Occipital lobe (tissue), 1 donor: ENCODE measurements at regions not wholly inside any gene's neighbourhood (a gene's known extent, or its start where the extent isn't known, plus 50 kb on each side); places are given as distances from the start of the nearest gene placed in this dataset.
"Not testable (repeated sequence)": the region's sequence is repeated elsewhere in the genome, so short reads cannot be mapped to it uniquely, and the experiment has no call there.

ENCODE experiments used
- DNase-seq: peaks from one replicate; lab custom pipeline; 2025; lab: John Stamatoyannopoulos, UW

DNA sequence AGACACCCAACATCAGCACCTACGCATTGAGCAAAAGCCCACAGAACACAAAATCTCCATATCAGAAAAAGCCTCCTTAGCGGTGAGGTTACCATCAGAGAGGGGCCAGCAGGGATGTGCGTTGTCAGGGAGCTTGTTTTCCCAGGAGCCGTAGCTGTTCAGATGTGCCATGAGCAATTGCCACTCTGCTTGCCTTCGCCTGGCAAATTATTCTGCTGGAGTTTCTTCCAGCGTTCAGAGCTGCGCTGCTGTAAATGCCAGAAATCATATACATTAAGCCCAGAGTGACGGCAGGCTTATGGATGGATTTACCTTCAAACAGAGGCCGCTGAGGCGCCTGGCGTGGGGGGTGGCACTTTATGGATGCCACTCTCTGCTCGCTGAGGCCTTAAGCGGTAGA lies 632.3 kb downstream of the BCOR start:
- DNase-seq, result no peak

DNA sequence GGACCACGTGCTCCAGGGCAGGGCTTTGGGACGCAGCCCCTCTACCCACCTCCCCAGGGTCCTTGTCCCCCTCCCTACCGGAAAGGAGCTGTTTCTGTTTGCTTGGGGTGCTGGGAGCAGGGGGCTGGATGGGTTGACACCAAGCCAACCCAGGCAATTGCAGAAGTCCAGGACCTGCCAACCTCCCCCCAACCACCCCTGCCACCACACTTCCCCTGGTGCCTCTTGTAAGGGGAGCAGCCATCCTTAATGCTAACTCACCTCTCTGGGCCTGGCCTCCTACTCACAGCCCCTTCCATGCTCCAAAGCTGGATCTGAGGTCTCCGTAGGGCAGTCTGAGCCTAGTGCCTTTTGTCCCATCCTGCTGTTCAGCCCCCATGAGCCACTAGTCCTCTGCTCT lies 631.9 kb downstream of the BCOR start:
- no peak for DNase-seq

DNA sequence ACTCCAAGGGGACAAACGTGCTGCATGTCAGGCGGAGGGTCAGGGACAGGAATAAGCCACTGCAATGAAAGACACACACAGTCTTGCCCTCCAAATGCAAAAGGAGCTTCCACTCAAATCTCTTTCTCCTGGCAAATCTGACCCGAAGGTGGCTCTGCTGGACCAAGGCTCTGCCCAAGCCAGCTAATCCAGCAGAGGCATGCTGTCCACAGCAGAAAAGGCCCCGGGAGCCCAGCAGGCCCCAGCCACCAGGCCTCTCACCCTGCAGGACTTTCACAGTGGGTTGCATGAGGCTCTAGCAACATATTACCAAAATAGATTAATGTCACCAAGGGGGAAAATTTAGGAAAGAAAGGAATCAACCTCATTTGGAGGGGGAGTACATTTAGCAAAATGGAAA lies 628.6 kb downstream of the BCOR start:
- no peak for DNase-seq

DNA sequence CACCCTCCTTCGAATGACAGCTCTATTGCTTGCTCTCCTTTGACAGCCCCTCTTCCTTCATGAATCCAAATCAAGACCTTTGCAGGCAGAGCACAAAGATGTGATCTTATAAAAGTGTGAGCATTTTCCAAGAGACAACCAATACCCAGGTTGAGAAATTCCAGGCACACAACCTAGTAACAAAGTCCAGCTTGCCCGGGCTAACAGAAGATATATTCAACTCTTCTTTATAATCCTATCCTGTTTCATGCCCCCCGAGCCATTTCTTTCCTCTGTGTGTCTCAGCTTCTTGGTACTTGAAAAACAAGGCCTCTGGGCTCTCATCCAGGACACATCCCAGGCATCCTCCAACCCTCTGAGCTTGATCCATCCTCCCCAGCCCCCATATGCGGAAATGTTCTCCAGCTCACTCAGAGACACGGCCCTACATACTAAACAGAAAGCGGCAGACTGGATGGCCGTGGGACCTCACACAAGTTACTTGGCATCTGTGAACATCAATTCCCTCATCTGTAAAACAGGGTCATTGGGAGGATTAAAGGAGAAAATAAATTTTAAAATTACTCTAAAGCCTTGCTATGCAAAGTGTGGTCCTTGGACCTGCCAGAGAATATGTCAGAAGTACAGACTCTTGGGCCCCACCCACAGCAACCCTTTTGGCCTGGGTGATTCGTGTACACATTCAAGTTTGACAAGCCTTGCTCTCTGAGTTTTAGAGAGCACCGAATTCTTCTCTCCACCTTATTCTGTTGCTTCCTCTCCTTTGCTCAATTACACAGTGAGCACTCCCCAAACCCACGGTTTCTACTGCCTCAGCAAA lies 627.0 kb downstream of the BCOR start:
- no peak for DNase-seq

DNA sequence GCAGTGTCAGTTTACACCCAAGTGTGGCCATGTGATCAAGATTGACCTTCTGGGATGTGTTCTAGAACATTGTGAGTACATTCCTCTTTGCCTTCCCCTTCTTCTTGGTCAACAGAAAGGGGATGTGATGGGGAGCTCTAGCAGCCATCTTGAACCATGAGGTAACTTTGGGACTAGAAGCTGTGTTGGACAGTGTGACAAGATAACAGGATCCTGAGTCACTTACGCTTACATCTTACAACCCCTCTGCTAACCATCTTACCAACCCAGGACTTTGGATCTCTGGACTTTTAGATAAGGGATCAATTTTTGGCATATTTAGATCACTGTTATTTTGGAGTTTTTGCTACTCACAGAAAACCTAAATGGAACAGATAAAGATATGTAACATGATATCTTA lies 625.6 kb downstream of the BCOR start:
- no peak for DNase-seq

DNA sequence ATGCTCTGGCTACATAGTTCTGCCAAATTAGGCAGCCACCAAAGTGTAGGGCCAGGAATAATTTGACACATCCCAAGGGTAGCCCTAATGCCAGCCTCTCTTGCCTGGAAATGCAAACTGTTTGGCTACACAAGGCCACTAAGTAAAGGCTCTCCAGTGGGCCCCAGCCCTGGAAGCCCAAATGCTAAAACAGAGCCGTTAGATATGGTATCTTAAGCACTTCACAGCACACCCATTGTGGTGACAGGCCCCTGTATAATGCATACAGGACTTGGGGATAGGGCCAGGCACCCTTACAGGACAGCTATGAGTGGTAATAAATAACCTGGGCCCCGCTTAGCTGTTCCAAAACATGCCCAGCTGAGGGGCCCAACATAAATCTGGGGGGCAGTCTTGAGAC lies 623.9 kb downstream of the BCOR start:
- DNase-seq, result no peak

DNA sequence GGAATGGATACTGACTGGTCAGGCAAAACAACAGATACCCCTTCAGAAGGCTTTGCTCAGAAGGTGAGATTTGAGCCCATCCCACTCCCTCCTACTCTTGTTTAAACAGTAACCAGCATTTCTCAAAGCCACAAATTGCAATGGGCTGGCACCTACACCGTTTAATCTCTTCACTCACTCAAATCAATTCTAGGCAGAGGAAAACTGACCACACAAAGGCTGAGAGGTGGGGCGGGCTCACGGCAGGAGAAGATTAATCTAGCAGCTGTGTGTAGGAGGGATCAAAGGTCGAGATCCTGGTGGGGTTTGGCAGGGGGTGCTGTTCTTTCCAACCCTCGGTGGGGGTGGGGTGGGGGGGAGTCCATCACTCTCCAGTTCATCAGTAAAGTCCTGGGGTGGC lies 622.4 kb downstream of the BCOR start:
- no peak for DNase-seq

DNA sequence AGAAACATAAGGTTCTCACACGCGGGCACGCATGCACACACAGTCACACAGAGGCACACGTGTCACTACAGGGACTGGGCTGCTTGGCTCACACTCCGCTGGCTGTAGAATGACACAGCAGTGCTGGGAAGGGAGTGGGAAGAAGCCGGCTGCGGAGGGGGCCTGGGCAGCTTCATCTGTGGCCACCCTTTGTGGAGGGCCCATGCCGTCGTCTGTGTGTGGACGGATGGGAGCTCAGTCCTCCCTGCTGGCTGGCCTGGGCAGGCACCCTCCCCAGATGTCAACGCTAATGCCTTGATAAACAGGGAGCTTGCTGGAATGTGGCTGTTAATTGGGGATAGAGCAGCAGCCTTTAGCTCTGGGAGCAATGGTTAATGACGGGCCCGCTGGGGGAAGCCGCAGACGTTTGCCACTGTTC lies 621.1 kb downstream of the BCOR start:
- no peak for DNase-seq

DNA sequence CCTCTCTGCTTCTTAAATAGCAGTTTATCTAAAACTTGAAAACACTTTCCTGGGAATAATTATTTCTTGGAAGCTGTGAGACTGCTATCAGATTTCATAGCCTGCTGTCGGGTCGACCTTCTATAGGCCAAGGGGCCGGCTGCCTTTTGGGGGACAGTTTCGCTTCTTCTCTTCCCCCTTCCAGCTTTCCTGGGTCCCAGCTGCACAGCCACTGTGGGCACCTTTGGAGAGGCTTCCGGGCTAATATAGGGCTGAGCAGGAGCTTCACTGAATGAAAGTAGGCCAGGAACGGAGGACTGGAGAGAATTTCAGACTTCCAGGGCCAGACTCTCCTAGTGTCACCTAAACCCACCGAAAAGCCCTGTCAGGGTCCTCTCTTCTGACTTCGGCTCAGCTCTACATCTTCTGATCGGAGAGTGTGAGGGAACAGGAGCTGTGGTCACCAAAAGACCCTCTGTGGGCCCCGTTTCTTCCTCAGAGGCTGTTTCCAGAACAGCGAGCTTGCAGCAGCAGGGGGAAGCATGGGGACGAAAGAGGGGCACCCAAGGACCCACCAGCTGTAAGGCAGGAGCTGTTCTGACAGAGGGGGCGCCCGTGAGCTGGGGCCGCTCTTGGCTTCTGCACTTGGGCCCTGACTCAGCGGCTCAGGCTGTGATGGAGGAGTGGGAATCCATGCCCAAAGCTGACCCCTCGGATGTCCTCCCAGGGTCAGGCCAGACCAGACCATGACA lies 620.6 kb downstream of the BCOR start:
- no peak for DNase-seq

DNA sequence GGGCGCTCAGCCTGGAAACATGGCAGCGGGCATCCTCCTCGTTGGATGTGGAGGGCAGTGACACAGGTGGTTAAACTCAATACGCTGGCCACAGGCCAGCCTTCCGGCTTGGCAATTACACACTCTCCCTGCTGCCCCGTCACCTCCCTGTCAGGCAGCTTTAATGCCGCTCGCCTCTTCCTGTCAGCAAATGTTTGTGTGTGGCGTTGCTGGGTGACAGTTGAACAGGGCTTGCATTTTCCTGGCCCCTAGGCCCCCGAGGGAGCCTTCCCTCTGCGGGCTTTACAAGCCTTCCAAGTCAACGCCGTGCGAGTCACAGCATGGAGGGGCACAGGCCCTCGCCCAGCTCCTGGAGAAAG lies 620.0 kb downstream of the BCOR start:
- DNase-seq, result no peak

DNA sequence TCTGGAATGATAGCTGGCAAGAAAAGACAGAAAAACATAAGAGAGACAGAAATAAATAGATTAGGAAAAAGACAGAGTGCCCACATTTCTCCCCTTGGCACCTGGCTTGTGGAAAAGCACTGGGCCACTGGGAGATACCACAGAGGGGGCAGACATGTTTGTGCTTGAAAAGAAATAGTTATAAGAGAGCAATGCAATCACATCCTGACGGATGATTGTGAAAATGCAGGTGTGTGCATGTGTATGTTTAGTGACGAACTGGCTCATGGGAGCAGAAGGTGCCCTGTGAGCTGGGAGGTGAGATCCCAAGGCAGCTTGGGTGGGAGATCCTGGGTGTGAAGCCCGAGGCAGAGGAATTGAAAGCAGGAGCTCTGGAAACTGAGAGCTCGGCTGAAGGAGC lies 617.9 kb downstream of the BCOR start:
- DNase-seq, result no peak

DNA sequence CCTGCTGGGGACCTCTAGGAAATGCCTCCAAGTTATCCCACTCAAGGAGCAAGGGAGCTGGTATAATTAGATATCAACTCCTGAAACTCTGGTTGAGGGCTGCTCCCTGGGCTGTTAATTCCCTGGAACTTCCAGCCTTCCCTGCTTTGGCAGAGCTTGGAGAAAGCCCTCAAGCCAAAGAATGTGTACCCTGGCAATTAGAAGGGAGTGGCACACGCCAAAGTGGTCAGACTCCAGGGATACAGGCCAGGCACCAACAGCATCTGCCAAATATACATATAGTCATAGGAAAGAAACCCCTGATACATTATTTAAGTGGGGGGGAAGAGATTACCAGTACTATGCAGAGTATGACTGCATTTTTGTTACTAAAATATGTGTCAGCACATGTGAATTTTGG lies 616.8 kb downstream of the BCOR start:
- DNase-seq, result no peak

DNA sequence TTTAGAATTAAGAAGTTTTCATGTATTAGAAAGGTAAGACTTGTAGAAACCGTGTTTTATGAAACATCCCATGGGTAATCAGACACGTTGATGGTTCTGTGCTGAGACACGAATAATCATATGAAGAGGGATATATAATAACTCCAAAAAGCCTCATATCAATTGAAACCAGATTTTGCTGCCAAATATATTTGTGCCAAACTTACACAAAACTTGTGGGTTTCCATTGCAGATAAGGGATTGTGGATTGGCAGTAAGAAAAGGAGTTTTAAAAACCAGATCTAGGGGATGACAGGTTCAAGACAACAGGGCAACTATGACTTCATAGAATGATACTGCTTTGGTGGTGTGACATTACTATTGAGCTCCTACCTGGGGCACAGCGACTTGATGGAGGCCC lies 616.1 kb downstream of the BCOR start:
- no peak for DNase-seq

DNA sequence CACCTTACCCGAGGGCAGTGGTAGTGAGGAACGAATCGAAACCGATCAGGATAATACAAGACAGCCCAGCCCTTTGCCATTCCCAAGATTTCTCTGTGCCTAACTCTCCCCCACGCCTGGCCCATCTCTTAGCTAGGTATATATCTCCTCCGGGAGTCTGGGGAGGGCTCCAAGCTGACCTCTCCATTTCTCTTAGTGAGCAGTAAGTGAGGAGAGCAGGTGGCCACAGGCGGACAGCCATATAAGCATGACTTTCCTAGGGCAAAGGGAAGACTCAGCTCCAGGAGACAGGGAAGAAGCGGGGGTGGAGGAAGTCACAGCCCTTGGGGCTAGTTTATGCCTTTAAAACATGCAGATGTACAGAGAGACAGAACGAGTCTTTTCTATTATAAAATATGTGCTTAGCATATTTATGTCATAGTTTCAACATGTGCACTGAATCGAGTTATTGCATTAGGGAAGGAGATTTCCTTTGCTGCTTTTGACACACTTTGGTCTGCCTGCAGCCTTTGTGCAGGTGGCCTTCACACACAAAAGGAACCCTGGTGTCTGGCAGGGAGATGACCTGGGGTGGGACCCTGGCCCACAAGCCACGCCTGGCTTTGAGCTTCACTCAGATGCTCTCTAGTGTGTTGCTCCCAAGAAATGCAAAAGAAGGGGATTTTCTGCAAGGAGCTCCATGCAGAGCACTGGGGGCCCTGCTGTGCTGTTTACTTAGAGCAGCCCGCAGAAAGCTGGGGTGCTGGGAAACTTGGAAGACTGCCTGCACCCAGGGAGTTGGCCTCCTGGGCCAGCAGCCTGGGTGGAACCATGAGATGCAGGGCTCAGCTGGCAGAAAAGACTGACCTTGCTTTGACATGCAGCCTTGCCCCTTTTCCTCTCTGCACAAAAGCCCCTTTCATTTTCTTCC lies 613.3 kb downstream of the BCOR start:
- DNase-seq, result no peak

DNA sequence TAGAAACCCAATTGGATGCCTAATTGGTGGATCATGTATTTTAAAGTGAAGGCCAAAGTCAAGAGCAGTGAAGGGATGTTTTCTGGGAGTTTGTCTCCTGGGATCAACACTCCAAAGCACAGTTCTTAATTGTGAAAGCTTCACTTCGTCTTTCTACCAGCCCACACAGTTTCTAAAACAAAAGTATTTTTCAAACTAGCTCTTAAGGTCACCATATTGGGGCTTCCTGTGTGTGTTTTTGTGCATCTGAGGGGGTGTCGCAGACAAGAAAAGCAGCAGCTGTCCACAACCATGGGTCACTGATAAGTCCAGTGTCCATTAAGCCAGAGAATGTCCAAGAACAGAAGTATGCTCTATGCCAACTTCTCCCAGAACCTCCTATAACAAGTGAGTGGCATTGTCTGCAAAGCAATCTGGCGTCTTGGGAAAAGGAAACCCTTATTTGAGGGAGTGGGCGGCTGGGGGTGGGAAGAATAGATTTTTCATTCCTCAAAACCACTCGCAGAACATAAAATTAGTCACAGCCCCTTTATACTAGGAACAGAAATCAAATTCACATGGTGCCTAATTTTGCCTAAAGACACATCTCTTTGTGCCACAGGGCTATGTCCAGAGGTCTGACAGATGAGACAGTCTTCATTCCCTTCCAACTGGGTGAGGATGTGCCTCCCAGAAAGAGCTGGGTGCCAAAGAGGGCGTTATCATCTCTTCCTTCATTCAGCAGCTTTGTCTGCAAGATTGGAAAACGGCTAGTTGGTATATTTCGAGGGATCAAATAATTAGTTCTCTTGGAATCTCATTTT lies 610.4 kb downstream of the BCOR start:
- DNase-seq, result no peak

DNA sequence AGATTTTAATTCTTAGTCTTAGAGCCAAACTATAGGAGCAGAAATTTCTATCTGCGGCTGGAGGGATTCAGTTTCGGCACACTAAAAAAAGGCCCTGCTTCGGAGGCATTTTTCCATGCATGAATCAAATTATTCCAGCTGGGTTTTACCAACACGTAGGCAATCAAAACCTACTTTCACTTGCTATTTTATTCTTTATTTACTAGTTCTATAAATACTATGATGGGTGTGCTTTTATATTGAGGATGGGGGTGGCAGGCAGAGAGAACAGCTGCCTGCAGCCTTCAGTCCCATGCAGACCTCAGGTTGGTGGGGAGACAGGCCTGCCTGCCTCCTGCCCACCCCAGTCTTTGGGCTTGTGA lies 609.8 kb downstream of the BCOR start:
- DNase-seq, result no peak

DNA sequence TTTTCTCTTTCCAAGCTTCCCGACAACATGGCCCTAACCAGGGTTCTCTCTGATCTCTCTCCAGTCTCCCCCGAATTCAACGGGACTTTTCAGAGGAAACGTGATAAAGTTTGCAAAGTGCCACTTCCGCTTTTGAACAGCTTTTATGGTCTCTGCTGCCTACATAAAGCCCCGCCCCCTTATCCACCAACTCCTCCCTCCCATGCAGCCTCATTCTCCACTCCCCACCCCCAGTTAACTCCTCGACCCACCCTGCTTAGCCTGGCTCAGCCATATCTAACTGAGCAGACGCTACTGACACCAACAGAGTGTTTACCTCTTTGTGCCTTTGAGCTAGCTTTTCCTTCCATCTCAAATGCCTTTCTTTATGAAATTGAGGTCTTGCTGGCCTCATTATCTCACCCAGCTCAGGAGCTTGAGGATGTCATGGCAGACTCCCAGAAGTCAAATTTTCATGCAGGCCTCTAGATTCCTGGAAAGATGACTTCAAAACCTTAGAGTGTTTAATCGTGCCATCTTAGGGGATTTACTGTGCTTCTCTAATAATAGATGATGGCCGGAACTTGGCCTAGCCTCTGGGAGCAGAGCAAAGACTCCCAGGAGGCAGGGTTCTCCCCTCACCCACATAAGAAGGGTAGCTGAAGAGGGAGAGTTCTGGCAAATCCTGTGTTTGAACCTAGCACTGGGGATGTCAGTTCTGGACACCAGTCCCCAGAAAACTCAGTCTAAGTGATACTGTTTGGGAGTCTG lies 606.0 kb downstream of the BCOR start:
- no peak for DNase-seq

DNA sequence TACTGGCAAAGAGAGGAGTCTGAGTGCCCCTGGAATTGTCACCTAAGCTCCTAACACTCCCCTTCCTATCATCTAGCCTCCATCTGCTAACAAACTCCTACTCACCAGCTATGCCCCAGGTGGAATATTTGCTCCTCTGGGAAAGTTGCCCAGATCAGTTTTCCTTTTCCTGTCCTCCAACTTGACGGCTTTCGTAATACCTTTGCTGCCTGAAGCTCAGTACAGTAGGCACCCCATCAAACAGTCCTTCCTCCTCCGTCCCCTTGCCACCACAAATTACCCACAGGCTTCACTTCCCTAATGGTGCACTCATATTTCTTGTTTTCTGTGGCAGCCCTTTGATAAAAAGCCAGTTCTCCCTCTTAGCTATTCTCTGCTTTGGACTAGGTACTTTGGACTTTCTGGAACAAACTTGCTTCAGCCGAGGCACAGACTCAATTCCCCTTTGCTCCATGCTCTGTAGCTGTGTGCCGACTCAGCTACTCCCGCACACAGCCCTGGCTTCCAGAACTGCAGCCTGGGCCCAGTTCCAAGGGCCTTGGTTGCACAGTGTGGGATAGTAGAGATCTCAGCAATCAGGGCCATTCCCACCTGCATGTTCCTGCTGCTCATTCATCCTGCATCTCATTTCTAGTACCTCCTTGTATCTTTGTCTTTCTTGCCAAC lies 605.1 kb downstream of the BCOR start:
- DNase-seq, result no peak

DNA sequence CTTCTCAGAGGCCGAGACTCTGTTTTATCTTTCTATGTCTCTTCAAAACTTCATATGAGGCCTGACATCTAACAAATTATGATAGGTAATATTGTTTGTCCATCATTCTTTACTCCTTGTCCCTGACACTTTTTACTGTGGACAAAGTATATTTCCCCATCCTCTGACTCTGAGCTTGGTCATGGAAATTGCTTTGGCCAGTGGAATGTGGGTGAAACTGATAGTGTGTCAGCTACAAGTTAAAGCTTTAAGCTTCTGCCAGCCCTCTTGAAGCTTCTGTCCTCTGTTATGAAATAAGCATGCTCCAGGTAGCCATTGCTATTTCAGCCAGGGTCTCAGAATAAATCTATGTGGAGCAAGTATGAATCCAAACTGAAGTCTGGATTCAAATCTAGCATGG lies 604.6 kb downstream of the BCOR start:
- no peak for DNase-seq

DNA sequence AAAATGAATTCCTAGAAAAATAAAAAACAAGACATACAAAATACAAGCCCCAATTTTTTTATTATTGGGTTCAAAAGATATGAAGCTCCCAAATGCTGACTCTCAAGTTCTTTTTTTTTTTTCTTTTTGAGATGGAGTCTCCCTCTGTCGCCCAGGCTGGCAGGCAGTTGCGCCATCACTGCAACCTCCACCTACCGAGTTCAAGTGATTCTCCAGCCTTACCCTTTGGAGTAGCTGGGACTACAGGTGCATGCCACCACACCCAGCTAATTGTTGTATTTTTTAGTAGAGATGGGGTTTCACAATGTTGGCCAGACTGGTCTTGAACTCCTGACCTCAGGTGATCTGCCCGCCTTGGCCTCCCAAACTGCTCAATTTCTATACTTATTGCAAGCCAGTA lies 600.6 kb downstream of the BCOR start:
- not testable (repeated sequence) for DNase-seq
